HG03558 (cell line): ENCODE measurements at regions not wholly inside any gene's neighbourhood (a gene's known extent, or its start where the extent isn't known, plus 50 kb on each side); places are given as distances from the start of the nearest gene placed in this dataset.

Experiments used
- ATAC-seq: cut with Tn5 transposase; IDR thresholded peaks from one replicate; pipeline ENCODE4 v1.9.1; 2021; ENCODE audit warnings: moderate number of reproducible peaks; ENCODE audit not compliant: unreplicated experiment; ENCODE audit errors: extremely low read depth

GRCh38 chr2:43025709-43026295 is 200.6 kb downstream of the ZFP36L2 start:
- ATAC-seq: no peak

GRCh38 chr2:43024515-43025011 is 201.8 kb downstream of the ZFP36L2 start:
- no peak for ATAC-seq

GRCh38 chr2:43023791-43024514 is 202.5 kb downstream of the ZFP36L2 start:
- no peak for ATAC-seq

- no peak for ATAC-seq
Observed at GRCh38 chr2:43022896-43023295, 203.5 kb downstream of the ZFP36L2 start.

- no peak for ATAC-seq
Observed at GRCh38 chr2:43021791-43022509, 204.5 kb downstream of the ZFP36L2 start.

GRCh38 chr2:43020990-43021669 is 205.3 kb downstream of the ZFP36L2 start:
- ATAC-seq: no peak

- ATAC-seq: no peak
Observed at GRCh38 chr2:43020296-43020695, 206.1 kb downstream of the ZFP36L2 start.

GRCh38 chr2:43019536-43020183 is 206.7 kb downstream of the ZFP36L2 start:
- ATAC-seq: no peak

GRCh38 chr2:43019025-43019367 is 207.4 kb downstream of the ZFP36L2 start:
- no peak for ATAC-seq

GRCh38 chr2:43018179-43019024 is 208.0 kb downstream of the ZFP36L2 start:
- ATAC-seq: no peak

GRCh38 chr2:43013821-43014345 is 212.5 kb downstream of the ZFP36L2 start:
- no peak for ATAC-seq

GRCh38 chr2:43012966-43013365 is 213.4 kb downstream of the ZFP36L2 start:
- ATAC-seq: no peak

- no peak for ATAC-seq
Observed at GRCh38 chr2:43011158-43011491, 215.3 kb downstream of the ZFP36L2 start.

GRCh38 chr2:43010438-43011157 is 215.8 kb downstream of the ZFP36L2 start:
- ATAC-seq: no peak

GRCh38 chr2:43009448-43009847 is 217.0 kb downstream of the ZFP36L2 start:
- no peak for ATAC-seq

- ATAC-seq: no peak
Observed at GRCh38 chr2:43008388-43008787, 216.0 kb upstream of the HAAO start.

- ATAC-seq: no peak
Observed at GRCh38 chr2:43007901-43008300, 215.5 kb upstream of the HAAO start.

GRCh38 chr2:43006834-43007543 is 214.6 kb upstream of the HAAO start:
- no peak for ATAC-seq
